Panc1 (cell line): ENCODE measurements at regions not wholly inside any gene's neighbourhood (a gene's known extent, or its start where the extent isn't known, plus 50 kb on each side); places are given as distances from the start of the nearest gene placed in this dataset.

Experiments
- ATAC-seq: fragments of 200-7000 bp; cut with Tn5 transposase; 2 replicates; pipeline ENCODE4 v1.9.1; 2020; ENCODE audit warnings: mild to moderate bottlenecking, moderate library complexity
- BruUV-seq: library from RNA; stranded (reverse); fragments of 400-500 nt; replicated peaks from 2 replicates; lab custom pipeline; 2021; lab: Mats Ljungman, UMichigan
- CTCF ChIA-PET: fragments of 300-600 bp; sonication (Branson Sonifier 250); formaldehyde crosslinking; loops from one replicate; lab custom pipeline; 2022; ENCODE audit warnings: antibody characterized with exemption; lab: Charles Lee
- POLR2A ChIA-PET: fragments of 300-600 bp; sonication (Branson Sonifier 250); formaldehyde crosslinking; loops from one replicate; lab custom pipeline; 2022; ENCODE audit warnings: antibody characterized with exemption; lab: Charles Lee
- DNase-seq: peaks from one replicate; pipeline ENCODE4 v3.0.0-alpha.2; 2010; ENCODE audit warnings: low read depth, low spot score
- H3K27ac ChIP-seq: 2 replicates; pipeline ENCODE4 v1.5.1; 2011; ENCODE audit warnings: mild to moderate bottlenecking, low read length, inconsistent platforms
- H3K27me3 ChIP-seq: fragments of 200-500 bp; sonication (Bioruptor generic); 2 replicates; pipeline ENCODE4 v1.6.0; 2014; ENCODE audit warnings: low read length, inconsistent platforms; ENCODE audit not compliant: control insufficient read depth, insufficient read depth
- H3K36me3 ChIP-seq: fragments of 200-500 bp; sonication (Bioruptor generic); 2 replicates; pipeline ENCODE4 v1.5.1; 2014; ENCODE audit warnings: inconsistent platforms, mild to moderate bottlenecking, low read length, moderate library complexity; ENCODE audit not compliant: control insufficient read depth, insufficient read depth
- H3K4me1 ChIP-seq: 2 replicates; pipeline ENCODE4 v1.5.1; 2011; ENCODE audit warnings: inconsistent platforms, mild to moderate bottlenecking, low read length, moderate library complexity; ENCODE audit not compliant: control insufficient read depth, insufficient read depth
- H3K4me3 ChIP-seq, 2 experiments: 2 replicates each; pipeline ENCODE4 v1.5.1; 2011 to 2012; ENCODE audit warnings: low read depth in 2 of 2, low read length in 2 of 2, mild to moderate bottlenecking in 2 of 2, inconsistent platforms in 1 of 2, moderate library complexity in 1 of 2
- H3K9me3 ChIP-seq: fragments of 200-500 bp; sonication (Bioruptor generic); 2 replicates; pipeline ENCODE4 v1.5.1; 2014; ENCODE audit warnings: low read depth, mild to moderate bottlenecking, inconsistent platforms, low read length, moderate library complexity; ENCODE audit not compliant: control insufficient read depth, insufficient read depth
- POLR2AphosphoS5 ChIP-seq: IDR thresholded peaks from 2 replicates; pipeline ENCODE4 v1.6.1; 2012; ENCODE audit warnings: mild to moderate bottlenecking, low read depth, low read length, moderate library complexity
- REST ChIP-seq, 2 experiments: IDR thresholded peaks; 2 replicates each; pipeline ENCODE4 v1.6.1; 2011 to 2012; ENCODE audit warnings: low read depth in 2 of 2, control low read depth in 1 of 2, low read length in 1 of 2, mild to moderate bottlenecking in 1 of 2, moderate library complexity in 1 of 2; ENCODE audit not compliant: insufficient read depth in 1 of 2
- SIN3A ChIP-seq: IDR thresholded peaks from 2 replicates; pipeline ENCODE4 v1.6.1; 2012; ENCODE audit warnings: low read depth, mild to moderate bottlenecking, low read length, moderate library complexity, borderline replicate concordance; ENCODE audit not compliant: insufficient read depth
- TCF7L2 ChIP-seq: IDR thresholded peaks from 2 replicates; pipeline ENCODE4 v1.6.1; 2011; ENCODE audit warnings: mild to moderate bottlenecking, low read depth, low read length, inconsistent platforms
- in situ Hi-C: cut with HindIII; loops from 2 replicates; pipeline ENCODE4 v1.10.0; 2016; ENCODE audit warnings: low sequenced_read_pairs, low pct_unique_long_range_greater_than_20kb
- intact Hi-C: fragments of 100-400 bp; cut with micrococcal nuclease; formaldehyde crosslinking; loops from one replicate; pipeline ENCODE4 v1.10.0; 2022; ENCODE audit not compliant: unreplicated experiment
- TF ChIP-seq, protein P1 (sequence below): fragments of 450-650 bp; IDR thresholded peaks from 2 replicates; pipeline ENCODE4 v1.5.1; 2017; ENCODE audit warnings: mild to moderate bottlenecking

DNA sequence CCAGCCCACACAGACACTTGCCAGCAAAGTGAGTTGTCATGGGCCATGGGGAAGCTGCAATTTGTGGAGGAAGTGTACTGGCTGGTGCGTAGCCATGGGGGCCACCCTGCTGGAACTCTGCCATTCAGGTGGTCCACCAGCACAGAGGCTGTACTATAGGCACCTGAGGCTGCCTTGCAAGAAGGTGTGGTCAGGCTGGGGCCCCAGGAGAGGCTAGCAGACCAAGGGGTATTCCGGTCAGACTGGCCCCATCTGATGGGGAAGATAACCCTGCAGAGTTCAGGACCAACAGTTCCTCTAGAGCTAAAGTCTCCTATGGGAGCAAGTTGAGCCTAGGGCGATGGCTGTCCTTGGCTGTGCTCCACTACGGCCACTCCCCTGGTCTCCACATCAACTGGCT lies 136.1 kb downstream of the DCAF12L2 start:
- no peaks in the 10 kb centered on the region for H3K27me3 ChIP-seq
- no peak overlapping the region for H3K27ac ChIP-seq
- in situ Hi-C loops (no loop called here), intact Hi-C loops (no loop called here)
- H3K4me3 ChIP-seq = no peak overlapping the region
- BruUV-seq = no TSS peak
- POLR2A ChIA-PET = no interaction called here
- no peaks in the 10 kb centered on the region for H3K4me1 ChIP-seq
- DNase-seq (no peak), ATAC-seq (no peak)
- TF ChIP-seq TCF7L2 (no peak), REST (IDR thresholded peaks at IDR 0.05; ENCODE audit: insufficient read depth in 1 of 2, low read depth in 2 of 2, low read length in 1 of 2) (no peak), POLR2AphosphoS5 (no peak), SIN3A (no peak)
- TF ChIP-seq, protein P1, sequence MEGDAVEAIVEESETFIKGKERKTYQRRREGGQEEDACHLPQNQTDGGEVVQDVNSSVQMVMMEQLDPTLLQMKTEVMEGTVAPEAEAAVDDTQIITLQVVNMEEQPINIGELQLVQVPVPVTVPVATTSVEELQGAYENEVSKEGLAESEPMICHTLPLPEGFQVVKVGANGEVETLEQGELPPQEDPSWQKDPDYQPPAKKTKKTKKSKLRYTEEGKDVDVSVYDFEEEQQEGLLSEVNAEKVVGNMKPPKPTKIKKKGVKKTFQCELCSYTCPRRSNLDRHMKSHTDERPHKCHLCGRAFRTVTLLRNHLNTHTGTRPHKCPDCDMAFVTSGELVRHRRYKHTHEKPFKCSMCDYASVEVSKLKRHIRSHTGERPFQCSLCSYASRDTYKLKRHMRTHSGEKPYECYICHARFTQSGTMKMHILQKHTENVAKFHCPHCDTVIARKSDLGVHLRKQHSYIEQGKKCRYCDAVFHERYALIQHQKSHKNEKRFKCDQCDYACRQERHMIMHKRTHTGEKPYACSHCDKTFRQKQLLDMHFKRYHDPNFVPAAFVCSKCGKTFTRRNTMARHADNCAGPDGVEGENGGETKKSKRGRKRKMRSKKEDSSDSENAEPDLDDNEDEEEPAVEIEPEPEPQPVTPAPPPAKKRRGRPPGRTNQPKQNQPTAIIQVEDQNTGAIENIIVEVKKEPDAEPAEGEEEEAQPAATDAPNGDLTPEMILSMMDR = no peak
- no peaks in the 10 kb centered on the region for H3K36me3 ChIP-seq
- no peaks in the 10 kb centered on the region for H3K9me3 ChIP-seq
- CTCF ChIA-PET = no interaction called here

DNA sequence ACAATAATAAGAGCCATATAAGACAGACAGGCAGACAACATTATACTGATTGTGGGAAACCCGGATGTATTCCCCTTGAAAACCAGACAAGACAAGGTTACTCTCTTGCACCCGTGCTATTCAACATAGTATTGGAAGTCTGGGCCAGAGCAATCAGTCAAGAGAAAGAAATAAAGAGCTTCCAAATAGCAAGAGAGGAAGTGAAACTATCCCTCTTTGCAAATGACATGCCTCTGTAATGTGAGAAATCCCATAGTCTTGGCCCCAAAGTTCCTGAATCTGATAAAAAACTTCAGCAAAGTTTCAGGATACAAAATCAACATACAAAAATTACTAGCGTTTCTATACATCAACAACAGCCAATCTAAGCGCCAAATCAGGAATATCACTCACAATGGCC lies 102.1 kb downstream of the DCAF12L2 start:
- POLR2A ChIA-PET = no interaction called here
- Histone ChIP-seq H3K27me3 (no peaks in the 10 kb centered on the region), H3K27ac (no peak overlapping the region), H3K9me3 (no peaks in the 10 kb centered on the region), H3K4me3 (no peak overlapping the region), H3K36me3 (no peaks in the 10 kb centered on the region), H3K4me1 (no peaks in the 10 kb centered on the region)
- intact Hi-C loops = no loop called here
- no peak for DNase-seq
- ATAC-seq = no peak
- in situ Hi-C loops = no loop called here
- TF ChIP-seq, protein P1 = no peak
- TF ChIP-seq TCF7L2 (no peak), POLR2AphosphoS5 (no peak), SIN3A (no peak), REST (IDR thresholded peaks at IDR 0.05; ENCODE audit: insufficient read depth in 1 of 2, low read depth in 2 of 2, low read length in 1 of 2) (no peak)
- BruUV-seq = no TSS peak
- CTCF ChIA-PET = no interaction called here
